PC-3 (cell line): ENCODE measurements at regions not wholly inside any gene's neighbourhood (a gene's known extent, or its start where the extent isn't known, plus 50 kb on each side); places are given as distances from the start of the nearest gene placed in this dataset.

Source experiments
- ATAC-seq: fragments of 200-7000 bp; cut with Tn5 transposase; 2 replicates; pipeline ENCODE4 v1.9.1; 2020; ENCODE audit warnings: mild to moderate bottlenecking, moderate library complexity
- BruUV-seq: library from RNA; stranded (reverse); fragments of 400-500 nt; replicated peaks from 2 replicates; lab custom pipeline; 2021; lab: Mats Ljungman, UMichigan
- CTCF ChIA-PET: fragments of 300-600 bp; sonication (Branson Sonifier 250); formaldehyde crosslinking; loops from one replicate; lab custom pipeline; 2022; ENCODE audit warnings: antibody characterized with exemption; lab: Charles Lee
- POLR2A ChIA-PET: fragments of 300-600 bp; sonication (Branson Sonifier 250); formaldehyde crosslinking; loops from one replicate; lab custom pipeline; 2022; ENCODE audit warnings: antibody characterized with exemption; ENCODE audit not compliant: unreplicated experiment; lab: Charles Lee
- DNase-seq: peaks from one replicate; pipeline ENCODE4 v3.0.0-alpha.2; 2015
- H2AFZ ChIP-seq: fragments of 300-600 bp; sonication (generic); 2 replicates; pipeline ENCODE4 v1.6.0; 2016; ENCODE audit warnings: antibody characterized with exemption, low read length
- H3F3A ChIP-seq: fragments of 300-600 bp; sonication (generic); one replicate; pipeline ENCODE4 v1.6.0; 2017; ENCODE audit warnings: antibody characterized with exemption, low read length, control low read depth, mild to moderate bottlenecking; ENCODE audit not compliant: unreplicated experiment
- H3K27ac ChIP-seq: fragments of 300-600 bp; sonication (generic); 2 replicates; pipeline ENCODE4 v1.5.1; 2016; ENCODE audit warnings: mild to moderate bottlenecking, low read length
- H3K27me3 ChIP-seq: fragments of 300-600 bp; sonication (generic); 2 replicates; pipeline ENCODE4 v1.6.1; 2016; ENCODE audit warnings: low read length, mixed read lengths
- H3K36me3 ChIP-seq: fragments of 300-600 bp; sonication (generic); 2 replicates; pipeline ENCODE4 v1.6.1; 2016; ENCODE audit warnings: low read depth, mixed run types, low read length, mixed read lengths
- H3K4me1 ChIP-seq: fragments of 300-600 bp; sonication (generic); 2 replicates; pipeline ENCODE4 v1.5.1; 2016; ENCODE audit warnings: low read length; ENCODE audit not compliant: insufficient read depth
- H3K4me2 ChIP-seq: fragments of 300-600 bp; sonication (generic); 2 replicates; pipeline ENCODE4 v1.6.0; 2016; ENCODE audit warnings: low read length
- H3K4me3 ChIP-seq: fragments of 300-600 bp; sonication (generic); 2 replicates; pipeline ENCODE4 v1.5.1; 2016; ENCODE audit warnings: mild to moderate bottlenecking, low read length, mixed read lengths
- H3K79me2 ChIP-seq: fragments of 300-600 bp; sonication (generic); 2 replicates; pipeline ENCODE4 v1.6.1; 2017; ENCODE audit warnings: low read length, mixed read lengths
- H3K9ac ChIP-seq: fragments of 300-600 bp; sonication (generic); 2 replicates; pipeline ENCODE4 v1.6.0; 2016; ENCODE audit warnings: mild to moderate bottlenecking, low read length
- H3K9me2 ChIP-seq: fragments of 300-600 bp; sonication (generic); replicated peaks from 2 replicates; pipeline ENCODE4 v1.6.1; 2016; ENCODE audit warnings: mixed run types, low read length, mixed read lengths
- H3K9me3 ChIP-seq: fragments of 300-600 bp; sonication (generic); 2 replicates; pipeline ENCODE4 v1.6.1; 2016; ENCODE audit warnings: low read length, mixed read lengths
- H4K20me1 ChIP-seq: fragments of 300-600 bp; sonication (generic); 2 replicates; pipeline ENCODE4 v1.6.1; 2016; ENCODE audit warnings: low read length, mixed read lengths
- EZH2 ChIP-seq: fragments of 300-600 bp; sonication (generic); IDR thresholded peaks from one replicate; pipeline ENCODE4 v1.6.1; 2017; ENCODE audit warnings: antibody characterized with exemption, mild to moderate bottlenecking, low read length; ENCODE audit not compliant: unreplicated experiment
- EZH2phosphoT487 ChIP-seq: fragments of 300-600 bp; sonication (generic); IDR thresholded peaks from 2 replicates; pipeline ENCODE4 v1.6.1; 2018; ENCODE audit warnings: mild to moderate bottlenecking, antibody characterized with exemption, low read length, borderline replicate concordance
- intact Hi-C: fragments of 100-400 bp; cut with micrococcal nuclease; formaldehyde crosslinking; loops from 2 replicates; pipeline ENCODE4 v1.9.0; 2023
- TF ChIP-seq, protein P1 (sequence below): fragments of 300-600 bp; sonication (generic); conservative IDR thresholded peaks from 2 replicates; pipeline ENCODE4 v1.5.1; 2017; ENCODE audit warnings: antibody characterized with exemption, low read depth, mild to moderate bottlenecking, low read length

DNA sequence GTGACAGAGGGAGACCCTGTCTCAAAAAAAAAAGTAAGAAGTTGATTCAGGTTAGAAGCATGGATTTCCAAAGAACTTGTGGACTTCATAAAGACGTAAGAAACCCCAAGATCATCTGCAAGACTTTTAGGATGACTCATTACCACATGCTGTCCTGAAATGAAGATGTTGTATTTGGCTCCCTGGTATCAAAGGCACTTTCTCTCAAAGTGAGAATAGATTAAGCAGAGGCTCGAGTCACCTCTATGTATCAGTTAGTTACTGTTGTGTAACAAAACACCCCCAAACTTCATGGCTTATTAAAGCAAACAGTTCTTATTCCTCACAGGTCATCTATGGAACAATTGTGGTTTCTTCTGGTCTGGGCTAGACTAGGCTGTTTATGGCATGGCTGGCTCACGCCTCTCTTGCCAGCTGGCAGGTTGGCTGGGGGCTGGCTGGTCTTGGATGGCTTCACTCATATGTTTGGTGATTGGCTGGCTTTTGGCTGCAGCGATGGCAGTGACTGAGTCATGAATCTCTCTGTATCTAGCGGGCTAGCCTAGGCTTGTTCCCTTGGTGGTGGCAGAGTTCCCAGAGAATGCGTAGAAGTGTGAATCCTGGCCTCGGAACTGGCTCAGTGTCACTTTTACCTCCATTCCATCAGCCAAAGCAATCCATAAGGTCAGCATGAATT is 60.4 kb upstream of the MSI2 start:
- no peak overlapping the region for H3K27ac ChIP-seq

DNA sequence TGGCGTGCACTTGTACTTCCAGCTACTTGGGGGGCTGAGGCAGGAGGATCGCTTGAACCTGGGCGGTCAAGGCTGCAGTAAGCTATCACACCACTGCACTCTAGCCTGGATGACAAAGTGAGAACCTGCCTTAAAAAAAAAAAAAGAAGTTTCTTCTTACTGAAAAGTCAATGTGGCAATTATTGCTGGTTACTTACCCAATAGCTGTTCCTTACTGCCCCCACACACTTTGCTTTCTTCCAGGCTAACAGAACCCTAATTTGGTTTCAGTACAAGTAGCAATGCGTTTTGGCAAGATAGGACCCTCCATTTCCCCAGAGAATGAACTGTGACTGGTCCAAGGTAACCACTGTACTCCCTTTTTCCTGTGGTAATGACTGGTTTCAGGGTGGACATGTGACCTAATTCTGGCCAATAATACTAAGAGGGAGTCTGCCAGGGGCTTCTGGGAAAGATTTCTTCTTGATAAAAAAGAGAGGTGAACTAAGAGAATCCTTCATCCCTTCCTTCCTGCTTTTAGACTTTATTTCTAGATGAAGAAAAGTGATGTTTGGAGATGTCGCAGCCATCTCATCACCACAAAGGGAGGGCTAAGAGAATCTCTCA is 58.8 kb upstream of the MSI2 start:
- H3K9ac ChIP-seq, result no peak overlapping the region

More for the DNA sequence above, 60.4 kb upstream of the MSI2 start:
- Histone ChIP-seq H3F3A (no peaks in the 10 kb centered on the region), H3K9me3 (no peaks in the 10 kb centered on the region), H3K4me2 (no peak overlapping the region), H3K27me3 (peaks cover 12% of the 10 kb centered on the region; the same call in 1 of the 2 replicates), H3K79me2 (no peaks in the 10 kb centered on the region), H3K4me1 (no peaks in the 10 kb centered on the region), H3K4me3 (no peak overlapping the region), H3K9me2 (no peaks in the 10 kb centered on the region), H3K36me3 (no peaks in the 10 kb centered on the region), H3K9ac (no peak overlapping the region), H2AFZ (no peak overlapping the region), H4K20me1 (no peaks in the 10 kb centered on the region)
- POLR2A ChIA-PET, result no interaction called here
- DNase-seq, result no peak
- TF ChIP-seq EZH2phosphoT487 (no peak), EZH2 (no peak)
- TF ChIP-seq, protein P1, sequence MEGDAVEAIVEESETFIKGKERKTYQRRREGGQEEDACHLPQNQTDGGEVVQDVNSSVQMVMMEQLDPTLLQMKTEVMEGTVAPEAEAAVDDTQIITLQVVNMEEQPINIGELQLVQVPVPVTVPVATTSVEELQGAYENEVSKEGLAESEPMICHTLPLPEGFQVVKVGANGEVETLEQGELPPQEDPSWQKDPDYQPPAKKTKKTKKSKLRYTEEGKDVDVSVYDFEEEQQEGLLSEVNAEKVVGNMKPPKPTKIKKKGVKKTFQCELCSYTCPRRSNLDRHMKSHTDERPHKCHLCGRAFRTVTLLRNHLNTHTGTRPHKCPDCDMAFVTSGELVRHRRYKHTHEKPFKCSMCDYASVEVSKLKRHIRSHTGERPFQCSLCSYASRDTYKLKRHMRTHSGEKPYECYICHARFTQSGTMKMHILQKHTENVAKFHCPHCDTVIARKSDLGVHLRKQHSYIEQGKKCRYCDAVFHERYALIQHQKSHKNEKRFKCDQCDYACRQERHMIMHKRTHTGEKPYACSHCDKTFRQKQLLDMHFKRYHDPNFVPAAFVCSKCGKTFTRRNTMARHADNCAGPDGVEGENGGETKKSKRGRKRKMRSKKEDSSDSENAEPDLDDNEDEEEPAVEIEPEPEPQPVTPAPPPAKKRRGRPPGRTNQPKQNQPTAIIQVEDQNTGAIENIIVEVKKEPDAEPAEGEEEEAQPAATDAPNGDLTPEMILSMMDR, result no peak
- ATAC-seq, result no peak
- CTCF ChIA-PET, result no interaction called here
- intact Hi-C loops, result no loop called here
- no TSS peak for BruUV-seq

More for the DNA sequence above, 58.8 kb upstream of the MSI2 start:
- H3K4me2 ChIP-seq, result no peak overlapping the region
- TF ChIP-seq EZH2phosphoT487 (no peak), EZH2 (no peak)
- TF ChIP-seq, protein P1, result no peak
- no peak overlapping the region for H3K4me3 ChIP-seq
- CTCF ChIA-PET, result no interaction called here
- no peak overlapping the region for H2AFZ ChIP-seq
- no peaks in the 10 kb centered on the region for H3K36me3 ChIP-seq
- no peaks in the 10 kb centered on the region for H3K9me3 ChIP-seq
- no peaks in the 10 kb centered on the region for H3K9me2 ChIP-seq
- no peaks in the 10 kb centered on the region for H3F3A ChIP-seq
- H3K27ac ChIP-seq, result no peak overlapping the region
- intact Hi-C loops, result no loop called here
- no TSS peak for BruUV-seq
- POLR2A ChIA-PET, result no interaction called here
- H3K4me1 ChIP-seq, result no peaks in the 10 kb centered on the region
- peaks cover 8% of the 10 kb centered on the region; the same call in 1 of the 2 replicates for H3K27me3 ChIP-seq
- no peaks in the 10 kb centered on the region for H4K20me1 ChIP-seq
- no peaks in the 10 kb centered on the region for H3K79me2 ChIP-seq
- ATAC-seq (no peak), DNase-seq (no peak)
